Activated CD4-positive, alpha-beta T cell treated with anti-CD3 and anti-CD28 coated beads, Interleukin-2, amount 50 U/mL, for 24 hours (primary cell): ENCODE measurements at regions not wholly inside any gene's neighbourhood (a gene's known extent, or its start where the extent isn't known, plus 50 kb on each side); places are given as distances from the start of the nearest gene placed in this dataset.
"Not testable (repeated sequence)": the region's sequence is repeated elsewhere in the genome, so short reads cannot be mapped to it uniquely, and the experiment has no call there.

ENCODE experiments used
- DNase-seq, 2 donors: peaks; one replicate each; pipeline ENCODE4 v3.0.0-alpha.2; 2020; ENCODE audit warnings: low read depth in 1 of 2, low spot score in 1 of 2

GRCh38 chr1:14373081-14373758 is 225.3 kb upstream of the KAZN start:
- no peak for DNase-seq

- DNase-seq: no peak
These were observed 223.3 kb upstream of the KAZN start for GRCh38 chr1:14375226-14375625.

- DNase-seq: no peak
These were observed 221.1 kb upstream of the KAZN start for GRCh38 chr1:14377386-14377785.

- no peak for DNase-seq
These were observed 218.1 kb upstream of the KAZN start for GRCh38 chr1:14380408-14380807.

- no peak for DNase-seq
These were observed 207.7 kb upstream of the KAZN start for GRCh38 chr1:14390816-14391215.

- DNase-seq: no peak
These were observed 206.2 kb upstream of the KAZN start for GRCh38 chr1:14392161-14392858.

- no peak for DNase-seq
These were observed 205.6 kb upstream of the KAZN start for GRCh38 chr1:14392859-14393365.

GRCh38 chr1:14396100-14396499 is 202.4 kb upstream of the KAZN start:
- no peak for DNase-seq

DNA sequence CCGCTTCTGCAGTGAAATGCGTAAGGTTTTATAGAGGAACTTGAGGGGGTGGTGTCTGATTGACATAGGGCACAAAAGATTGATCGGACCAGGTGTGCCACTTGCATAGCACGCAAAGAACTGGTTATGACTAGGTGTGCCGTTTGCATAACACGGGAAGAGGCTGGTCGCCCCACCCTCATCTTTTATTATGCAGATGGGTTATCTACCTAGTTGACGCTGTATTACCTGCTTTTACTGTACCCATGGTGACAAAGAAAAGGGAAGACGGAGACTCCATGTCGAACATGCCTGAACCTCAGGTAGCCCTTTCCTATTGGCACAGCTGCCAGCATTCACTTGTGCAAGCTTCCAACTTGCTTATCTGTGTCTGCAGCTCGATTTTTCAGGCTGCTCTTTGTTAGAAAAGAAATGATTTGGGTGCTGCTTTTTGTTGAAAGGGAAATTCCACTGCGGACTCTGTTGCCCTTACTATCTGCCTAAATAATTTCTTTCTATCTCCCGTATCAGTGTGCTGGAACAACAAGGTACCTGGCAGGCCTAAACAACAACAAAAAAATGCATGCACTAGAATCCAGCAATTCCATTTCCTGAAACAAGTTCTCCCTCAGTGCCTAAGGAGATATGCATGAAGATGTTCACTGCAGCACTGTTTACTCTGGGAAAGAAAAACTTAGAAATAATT is 194.4 kb upstream of the KAZN start:
- DNase-seq: no peak

DNA sequence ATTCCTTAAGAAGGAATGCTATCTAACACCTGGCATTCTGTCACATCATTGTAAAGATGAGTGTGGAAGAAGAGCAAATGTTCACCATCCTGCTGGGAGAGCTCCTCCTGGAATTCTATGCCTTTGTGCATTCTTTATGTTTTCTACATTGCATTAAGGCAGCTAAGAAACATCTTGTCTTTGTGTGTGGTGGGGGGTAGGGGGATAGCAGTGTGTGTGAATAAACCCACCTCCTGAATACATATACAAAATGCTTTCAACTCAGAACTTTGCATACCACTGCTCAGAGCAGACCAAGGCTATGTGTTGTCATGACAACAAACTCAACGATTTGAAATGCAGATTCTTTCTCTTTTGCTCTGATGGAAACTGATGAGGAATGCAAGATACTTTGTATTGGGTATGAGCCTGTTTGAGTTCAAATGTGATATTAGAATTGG is 193.6 kb upstream of the KAZN start:
- DNase-seq: no peak

DNA sequence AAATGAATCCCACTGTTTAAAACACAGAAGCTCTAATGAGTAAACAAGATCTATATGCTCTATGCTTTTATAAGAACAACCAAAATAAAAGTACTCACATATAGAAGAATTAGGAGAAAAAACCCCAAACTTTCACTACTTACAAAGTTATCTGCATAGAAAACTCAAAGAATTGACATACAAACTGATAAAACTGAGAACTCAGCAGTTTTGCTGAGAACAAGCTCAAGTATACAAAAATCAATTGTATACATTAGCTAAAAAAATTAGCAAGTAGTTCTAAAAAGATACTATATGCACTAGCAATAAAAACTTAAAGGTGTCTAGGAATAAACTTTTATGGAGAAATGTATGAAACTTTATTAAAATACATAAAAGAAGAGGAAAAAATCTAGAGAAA is 186.2 kb upstream of the KAZN start:
- no peak for DNase-seq

- DNase-seq: no peak
These were observed 184.5 kb upstream of the KAZN start for GRCh38 chr1:14413819-14414490.

DNA sequence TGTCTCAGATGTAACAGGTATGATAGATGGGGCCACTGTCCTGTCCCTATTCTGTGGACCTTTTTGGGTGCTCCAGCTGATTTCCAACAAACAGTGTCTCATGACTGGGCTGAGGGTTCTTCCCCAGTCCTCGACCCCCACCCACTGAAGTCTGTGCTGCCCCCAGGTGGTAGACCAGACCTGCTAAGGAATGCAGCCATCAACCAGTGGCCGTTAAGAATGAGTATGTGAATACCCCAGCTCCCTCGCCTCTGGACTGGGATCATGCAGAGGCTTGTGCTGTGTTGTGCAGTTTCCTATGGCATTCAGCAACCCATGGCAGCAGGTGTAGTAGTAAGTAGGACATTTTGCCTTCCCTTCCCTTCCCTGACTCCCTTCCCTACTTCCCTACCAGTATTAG is 183.1 kb upstream of the KAZN start:
- no peak for DNase-seq

DNA sequence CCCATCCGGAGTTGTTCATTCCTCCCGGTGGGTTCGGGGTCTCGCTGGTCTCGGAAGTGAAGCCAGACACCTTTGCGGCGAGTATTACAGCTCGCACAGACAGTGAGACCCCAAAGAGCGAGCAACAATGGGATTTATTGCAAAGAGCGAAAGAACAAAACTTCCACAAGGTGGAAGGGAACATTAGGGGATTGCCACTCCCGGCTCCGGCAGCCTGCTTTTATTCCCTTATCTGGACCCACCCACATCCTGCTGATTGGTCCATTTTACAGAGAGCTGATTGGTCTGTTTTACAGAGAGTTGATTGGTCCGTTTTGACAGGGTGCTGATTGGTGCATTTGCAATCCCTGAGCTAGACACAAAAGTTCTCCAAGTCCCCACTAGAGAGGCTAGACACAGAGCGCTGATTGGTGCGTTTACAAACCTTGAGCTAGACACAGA is 178.7 kb upstream of the KAZN start:
- not testable (repeated sequence) for DNase-seq

DNA sequence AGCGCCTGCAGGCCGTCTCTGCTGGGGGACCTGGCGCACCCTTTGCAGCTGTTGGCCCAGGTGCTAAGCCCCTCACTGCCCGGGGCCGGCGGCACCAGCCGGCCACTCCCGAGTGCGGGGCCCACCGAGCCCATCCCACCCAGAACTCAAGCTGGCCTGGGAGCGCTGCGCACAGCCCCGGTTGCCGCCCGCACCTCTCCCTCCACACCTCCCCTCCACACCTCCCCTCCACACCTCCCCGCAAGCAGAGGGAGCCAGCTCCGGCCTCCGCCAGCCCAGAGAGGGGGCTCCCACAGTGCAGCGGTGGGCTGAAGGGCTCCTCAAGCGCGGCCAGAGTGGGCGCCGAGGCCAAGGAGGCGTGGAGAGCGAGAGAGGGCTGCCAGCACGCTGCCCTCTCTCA is 177.8 kb upstream of the KAZN start:
- no peak for DNase-seq

DNA sequence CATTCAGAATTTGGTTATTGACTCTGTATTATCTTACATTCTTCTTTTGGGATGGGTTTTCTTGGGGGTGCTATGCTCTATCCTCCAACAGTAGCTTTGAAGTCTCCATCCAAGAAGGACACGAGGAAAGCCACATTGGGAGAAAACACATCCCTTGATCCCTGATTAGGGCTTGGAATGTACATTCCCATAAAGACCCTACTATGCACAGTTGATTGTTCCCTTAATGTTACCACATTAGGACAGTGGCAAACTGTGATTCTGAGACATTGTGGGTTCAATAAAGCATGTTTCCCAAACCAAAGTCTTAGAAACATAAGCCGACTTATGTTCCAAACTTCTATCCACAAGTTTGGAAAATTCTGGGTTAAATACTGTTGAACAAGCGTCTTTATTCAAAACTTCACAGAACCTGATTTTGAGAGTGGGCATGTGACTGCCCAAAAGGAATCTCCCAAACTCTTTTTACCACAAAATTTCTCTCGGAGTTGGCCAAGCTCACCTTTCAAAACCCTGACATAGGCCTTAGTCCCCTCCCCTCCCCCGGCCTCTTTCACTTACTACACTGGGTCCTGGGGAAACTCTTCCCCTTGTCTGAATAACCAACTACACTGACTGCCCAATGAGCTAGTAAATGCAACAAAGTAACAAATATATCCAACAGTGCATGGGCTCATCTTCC is 177.0 kb upstream of the KAZN start:
- no peak for DNase-seq

DNA sequence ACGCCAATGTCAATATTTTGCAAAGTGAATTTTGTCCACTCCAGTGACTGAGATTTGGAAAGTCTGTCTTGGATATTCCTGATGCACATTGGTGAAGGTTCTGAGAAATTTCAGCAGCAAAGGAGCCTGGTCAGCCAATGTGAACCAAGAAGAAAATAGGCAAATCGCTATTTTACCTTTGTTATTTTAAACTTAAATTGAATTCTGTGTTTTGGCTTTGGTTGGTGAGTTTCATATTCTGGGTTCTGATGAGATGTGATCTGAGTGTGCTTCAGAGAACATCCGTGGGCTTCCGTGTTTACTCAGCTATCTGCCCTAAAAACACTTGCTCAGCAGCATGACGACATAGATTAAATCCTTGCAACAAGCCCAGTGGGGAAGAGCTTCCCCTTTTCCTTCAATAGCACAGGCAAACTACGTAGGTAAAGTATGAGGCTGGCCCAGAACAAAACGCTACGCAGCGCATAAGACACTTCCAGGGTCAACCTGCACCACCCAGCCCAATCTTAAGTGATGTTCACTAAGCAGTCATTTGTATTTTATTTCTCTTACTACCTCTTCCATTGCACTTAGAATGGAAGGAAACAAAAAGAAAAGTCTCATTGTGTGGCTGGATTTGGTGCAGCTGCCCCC is 176.4 kb upstream of the KAZN start:
- DNase-seq: no peak

DNA sequence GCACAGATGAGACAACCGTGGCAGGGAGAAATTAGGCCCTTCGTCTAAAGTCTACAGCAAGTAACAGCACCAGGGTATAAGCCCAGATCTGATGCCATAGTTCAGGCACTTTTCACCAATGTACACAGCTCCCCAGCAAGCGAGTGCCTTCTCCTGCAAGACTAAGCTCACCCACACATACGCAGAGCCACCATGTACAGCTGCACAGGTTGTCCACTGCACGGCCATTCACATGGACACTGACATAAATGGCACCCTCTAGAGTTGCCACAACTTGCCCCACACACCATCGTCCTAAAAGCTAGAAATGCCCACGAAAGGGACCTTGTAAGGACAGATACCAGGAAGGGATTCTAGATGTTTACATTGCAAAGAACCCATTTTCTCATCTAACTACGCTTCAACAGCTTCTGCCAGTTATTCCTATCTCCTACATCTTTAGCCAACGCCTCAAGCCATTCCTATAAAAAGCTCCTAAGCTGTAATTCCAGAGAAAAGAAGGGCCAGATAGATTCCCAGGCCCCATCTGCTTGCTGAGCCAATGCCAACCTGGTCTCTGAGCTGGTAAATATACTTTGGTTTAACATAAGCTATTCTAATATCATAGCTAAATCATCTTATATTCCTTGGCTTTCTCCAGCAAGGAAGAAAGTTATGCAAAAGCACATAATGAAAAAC is 174.0 kb upstream of the KAZN start:
- DNase-seq: no peak

- DNase-seq: no peak
These were observed 171.6 kb upstream of the KAZN start for GRCh38 chr1:14426854-14427253.

DNA sequence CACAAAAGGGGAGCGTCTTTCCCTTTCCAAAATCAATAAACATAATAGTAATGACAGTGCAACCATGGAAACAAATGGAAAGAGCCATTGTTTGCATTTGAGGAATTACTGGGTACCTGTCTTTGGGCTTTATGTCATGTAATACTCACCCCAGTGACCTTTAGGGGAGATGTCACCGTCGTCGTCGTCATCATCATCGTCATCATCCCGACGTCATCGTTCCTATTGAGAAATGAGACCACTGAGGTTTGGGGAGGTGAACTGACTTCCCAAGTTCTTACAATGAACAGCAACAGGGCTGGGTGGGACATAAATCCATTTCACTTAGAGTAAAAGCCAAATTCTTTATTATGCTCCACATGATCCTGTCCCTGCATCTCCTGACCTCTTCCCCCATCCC is 168.9 kb upstream of the KAZN start:
- no peak for DNase-seq
